HCEC 1CT (cell line): ENCODE measurements at regions not wholly inside any gene's neighbourhood (a gene's known extent, or its start where the extent isn't known, plus 50 kb on each side); places are given as distances from the start of the nearest gene placed in this dataset.
"Not testable (repeated sequence)": the region's sequence is repeated elsewhere in the genome, so short reads cannot be mapped to it uniquely, and the experiment has no call there.

ENCODE experiments used
- DNase-seq: peaks from one replicate; pipeline ENCODE4 v3.0.0-alpha.2; 2017

DNA sequence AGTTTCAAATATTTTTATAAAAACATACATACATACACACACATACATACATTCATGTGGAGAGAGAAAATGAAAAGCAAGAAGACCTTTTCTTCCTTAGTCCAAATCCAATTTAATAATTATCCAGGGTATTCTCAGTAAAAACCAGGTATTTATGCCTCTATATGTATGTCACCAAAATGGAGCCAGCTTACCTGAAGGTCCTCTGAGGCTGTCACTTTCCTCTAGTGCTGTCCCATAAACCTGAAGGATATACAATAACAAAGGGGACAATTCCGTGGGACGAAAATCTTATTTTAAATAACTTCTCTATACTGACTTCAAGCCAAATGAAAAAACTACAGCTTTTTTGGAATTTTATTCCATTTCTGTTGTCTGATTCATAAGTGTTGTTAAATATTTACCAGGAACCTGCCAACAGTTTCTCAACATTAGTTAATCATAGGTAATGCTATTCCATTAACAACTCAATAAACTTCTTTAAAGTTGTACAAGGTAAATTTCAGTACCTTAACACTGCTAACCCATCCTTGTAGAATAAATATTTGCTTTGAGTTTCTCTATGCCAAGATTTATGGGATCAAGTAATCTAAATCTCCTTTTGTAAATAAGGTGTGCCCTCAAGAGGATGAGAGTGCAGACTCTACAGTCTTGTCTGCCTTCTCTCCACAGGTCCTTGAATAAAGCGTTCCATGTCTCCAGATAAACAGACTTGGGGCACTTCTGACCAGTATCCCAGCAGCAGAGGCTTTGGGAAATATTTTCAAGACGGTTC, 260.3 kb downstream of the AHR start:
- peak; percentile 40 for DNase-seq

DNA sequence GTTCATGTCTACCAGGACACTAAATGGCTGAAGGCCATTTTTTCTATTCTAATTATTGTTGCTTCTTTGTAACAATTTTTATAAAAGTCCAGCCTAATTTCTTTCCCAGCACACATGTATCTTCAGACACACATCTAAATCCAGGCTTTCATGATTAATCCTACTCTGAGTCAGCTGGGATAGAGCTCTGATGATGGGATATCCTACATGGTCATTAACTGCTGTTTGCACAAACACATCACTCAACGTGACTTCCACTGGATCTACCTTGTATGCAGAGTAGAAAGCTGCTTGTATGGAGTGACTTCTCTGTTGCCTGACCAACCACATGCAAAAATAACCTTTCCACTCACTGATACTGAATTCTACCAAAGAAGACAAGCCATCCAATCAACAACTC, 260.9 kb downstream of the AHR start:
- DNase-seq: peak; percentile 68

DNA sequence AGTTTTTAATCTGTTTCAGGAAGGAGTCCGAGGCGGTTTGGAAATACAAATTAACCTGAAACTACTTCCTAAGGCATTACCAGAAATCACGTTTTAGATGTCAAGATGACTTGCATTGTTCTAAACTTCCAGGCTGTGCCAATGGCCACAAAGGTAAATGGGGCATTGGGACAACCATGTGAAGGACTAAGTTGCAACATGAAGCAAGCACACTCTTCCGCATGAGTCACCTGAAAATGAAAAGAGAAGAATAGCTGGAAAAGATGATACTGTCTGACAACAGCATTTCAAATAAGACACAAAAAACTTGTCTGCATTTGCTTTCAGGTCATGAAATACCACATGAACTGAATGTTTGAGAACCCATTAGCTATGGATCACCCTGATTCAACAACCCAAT, 262.1 kb downstream of the AHR start:
- no peak for DNase-seq

DNA sequence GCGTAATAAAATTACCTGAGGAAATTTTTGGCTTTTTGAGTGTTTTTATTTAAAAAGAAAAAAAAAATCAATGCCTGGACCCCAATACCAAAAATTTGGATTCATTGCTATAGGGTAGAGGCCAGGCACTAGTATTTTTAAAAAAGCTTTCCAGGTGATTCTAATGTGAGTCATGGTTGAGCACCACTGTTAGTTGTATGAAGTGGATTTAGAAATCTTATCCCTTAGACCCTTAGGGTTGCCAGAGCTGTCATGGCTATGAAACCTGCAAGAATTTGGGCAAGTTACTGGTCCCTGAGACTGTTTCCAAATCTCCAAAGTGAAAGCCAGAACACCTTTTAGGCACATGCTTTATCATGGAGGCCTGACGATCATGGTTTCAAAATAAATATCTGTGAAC, 262.5 kb downstream of the AHR start:
- DNase-seq: no peak

DNA sequence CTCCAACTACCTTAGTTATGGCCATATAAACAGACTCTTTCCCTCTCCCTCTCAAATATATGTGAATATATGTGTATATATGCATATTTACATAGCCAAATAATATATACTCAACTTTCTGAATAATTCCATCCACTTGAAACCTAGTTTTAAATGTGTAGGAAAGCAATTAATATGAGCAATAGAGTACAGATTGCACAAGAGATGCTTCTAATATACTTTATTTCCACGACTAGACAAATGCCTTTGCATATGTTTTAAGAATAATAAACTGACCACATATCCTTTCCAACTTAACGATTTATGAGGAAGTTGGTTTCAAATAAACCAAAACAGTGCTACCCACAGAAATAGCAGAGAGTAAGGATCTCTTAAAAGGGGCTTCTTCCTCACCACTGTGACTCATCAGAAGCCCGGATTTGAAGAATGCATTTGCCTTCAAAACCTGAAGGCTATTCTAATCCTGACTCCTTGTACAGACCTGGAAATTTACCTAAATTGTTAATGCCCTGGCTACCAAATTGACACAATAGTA, 266.3 kb downstream of the AHR start:
- peak; percentile 78 for DNase-seq

DNA sequence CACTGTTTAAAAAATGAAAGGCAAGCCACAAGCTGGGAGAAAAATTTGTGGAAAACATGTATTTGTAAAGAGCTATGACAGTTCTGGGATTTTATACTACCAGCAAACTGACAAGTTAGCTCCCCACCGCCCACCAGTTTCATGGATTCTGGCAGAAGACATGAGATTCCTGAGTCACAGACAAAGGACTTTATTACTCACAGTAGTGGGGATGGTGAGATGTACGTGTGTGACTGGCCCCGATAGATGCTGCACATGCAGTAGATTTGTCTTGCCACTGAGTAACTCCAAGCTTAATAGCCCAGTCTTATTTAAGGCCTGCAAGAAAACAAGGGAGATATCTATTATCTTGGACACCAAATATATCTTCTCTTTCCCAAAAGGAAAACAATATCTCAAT, 281.7 kb downstream of the AHR start:
- peak; percentile 81 for DNase-seq

DNA sequence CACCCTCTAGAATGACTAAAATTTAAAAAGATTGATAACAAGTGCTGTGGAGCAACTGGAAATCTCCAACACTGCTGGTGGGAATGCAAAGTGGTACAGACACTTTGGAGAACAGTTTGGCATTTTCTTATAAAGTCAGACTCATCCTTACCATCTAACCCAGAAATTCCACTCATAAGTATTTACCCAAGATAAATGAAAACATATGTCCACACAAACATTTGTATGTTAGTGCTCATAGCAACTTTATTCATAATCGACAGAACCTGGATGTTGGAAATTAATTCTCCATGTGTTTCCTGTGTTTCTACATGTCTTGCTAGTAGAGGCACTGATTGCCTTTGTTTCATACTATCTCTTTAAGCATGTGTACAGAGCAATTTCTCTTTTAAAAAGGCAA, 282.4 kb downstream of the AHR start:
- DNase-seq: no peak

DNA sequence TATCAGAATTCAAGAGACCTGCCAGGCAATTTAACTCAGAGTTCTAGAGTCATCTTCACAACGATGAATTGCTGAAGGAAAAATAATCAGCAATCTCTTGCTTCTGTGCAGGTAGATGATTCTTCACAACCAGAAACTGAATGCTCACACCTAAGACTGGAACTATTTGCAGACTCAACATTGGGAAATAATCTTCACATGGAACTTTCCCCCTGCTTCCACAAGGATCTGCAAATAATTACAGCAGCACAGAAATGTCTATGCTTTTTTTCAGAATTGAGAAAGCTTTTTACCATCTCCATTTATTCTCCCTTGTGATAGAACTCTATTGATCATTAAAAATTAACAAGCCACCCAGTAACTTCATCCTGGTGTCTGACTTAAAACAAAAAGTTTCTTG, 282.8 kb downstream of the AHR start:
- no peak for DNase-seq

DNA sequence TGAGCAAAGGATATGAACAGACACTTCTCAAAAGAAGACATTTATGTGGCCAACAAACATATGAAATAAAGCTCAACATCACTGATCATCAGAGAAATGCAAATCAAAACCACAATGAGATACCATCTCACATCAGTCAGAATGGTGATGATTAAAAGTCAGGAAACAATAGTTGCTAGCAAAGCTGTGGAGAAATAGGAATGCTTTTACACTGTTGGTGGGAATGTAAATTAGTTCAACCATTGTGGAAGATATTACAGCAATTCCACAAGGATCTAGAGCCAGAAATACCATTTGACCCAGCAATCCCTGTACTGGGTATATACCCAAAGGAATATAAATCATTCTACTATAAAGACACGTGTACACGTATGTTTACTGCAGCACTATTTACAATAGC, 284.2 kb downstream of the AHR start:
- not testable (repeated sequence) for DNase-seq

DNA sequence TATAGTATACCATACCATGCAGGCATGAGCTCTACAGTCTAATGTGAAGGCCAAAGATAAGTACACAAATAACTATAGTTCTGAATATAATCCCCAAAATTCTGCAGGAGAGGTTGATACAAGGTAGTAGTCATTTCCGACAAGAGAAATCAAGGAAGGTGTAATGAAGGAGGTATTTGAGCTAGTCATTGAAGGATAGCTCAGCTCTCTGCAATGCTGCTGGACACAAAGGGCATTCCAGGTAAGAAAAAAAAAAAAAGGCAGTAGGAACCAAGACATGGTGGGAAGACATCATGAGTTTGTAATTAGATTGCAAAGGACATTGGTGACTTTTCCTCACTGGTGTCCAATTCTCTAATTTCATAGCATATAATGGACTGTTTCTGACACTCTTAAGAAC, 285.3 kb downstream of the AHR start:
- DNase-seq: no peak

DNA sequence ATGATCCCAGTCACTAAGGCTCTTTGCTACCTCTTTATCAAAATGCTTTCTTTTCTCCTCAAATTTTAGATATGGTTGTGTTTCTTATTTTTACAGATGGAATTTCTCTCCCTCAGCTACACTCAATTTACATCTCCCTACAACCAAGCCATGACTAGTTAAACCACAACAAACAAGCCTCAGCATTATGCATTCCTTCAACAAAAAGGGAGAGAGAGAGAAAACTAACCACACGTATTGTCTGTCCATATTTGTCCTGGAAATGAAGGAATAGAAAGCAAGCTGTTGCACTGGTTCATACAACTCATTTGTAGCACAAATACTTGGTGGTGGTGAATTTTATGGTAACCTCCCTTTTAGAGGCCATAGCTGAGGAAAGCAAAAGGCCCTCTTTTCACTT, 286.4 kb downstream of the AHR start:
- DNase-seq: peak; percentile 57

DNA sequence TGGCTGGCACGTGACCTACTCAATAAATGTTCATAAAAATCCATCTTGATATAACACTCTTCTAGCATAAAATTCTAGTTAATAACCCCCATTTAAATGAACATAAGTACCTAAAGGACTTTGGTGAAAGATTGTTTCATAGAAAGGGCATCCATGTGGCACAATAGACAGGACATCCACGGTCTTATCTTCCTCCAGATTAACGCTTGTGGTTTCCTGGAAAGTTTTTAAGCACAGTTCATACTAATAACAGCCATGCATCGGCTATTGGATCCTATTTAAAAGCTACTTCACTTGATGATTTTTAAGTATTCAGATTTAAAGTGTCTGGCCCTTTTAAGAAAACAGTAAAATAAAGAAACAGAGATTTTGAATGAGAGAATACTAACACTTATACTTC, 288.3 kb downstream of the AHR start:
- no peak for DNase-seq

DNA sequence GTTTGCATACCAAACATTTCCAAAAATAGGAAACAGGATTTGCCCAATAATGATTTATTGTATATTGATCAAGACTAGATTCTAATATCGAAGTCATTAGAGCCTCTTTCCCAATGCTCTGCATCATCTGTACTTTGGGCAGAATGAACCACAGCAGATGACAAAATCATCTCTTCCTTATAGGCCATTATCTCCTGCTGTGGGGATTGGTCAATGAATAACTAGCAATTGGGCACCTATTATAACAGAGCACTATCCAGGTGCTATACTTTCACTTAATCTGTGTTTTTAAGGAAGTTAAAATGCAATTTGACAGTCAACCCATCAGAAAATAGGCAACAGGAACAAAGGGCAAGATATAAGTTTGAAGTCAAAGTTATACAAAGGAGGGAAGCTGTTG, 290.3 kb downstream of the AHR start:
- no peak for DNase-seq

DNA sequence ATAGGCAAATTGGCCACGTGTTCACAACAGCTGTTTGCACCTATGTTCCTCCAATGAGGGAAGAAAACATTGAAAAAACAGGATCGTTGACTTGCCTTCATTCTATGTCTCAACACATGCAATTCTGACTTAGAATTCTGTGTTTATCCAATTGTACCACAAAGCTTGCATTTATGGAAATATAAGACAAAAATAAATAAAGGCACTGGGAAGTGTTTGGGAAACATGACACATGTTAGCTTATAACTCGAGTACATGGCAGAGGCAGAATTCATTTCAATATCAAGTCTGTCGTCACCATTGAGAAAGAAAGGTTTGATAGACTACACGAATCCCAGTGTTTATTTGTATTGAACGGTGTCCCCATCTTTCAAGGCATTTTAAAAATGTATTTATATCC, 291.2 kb downstream of the AHR start:
- DNase-seq: no peak

DNA sequence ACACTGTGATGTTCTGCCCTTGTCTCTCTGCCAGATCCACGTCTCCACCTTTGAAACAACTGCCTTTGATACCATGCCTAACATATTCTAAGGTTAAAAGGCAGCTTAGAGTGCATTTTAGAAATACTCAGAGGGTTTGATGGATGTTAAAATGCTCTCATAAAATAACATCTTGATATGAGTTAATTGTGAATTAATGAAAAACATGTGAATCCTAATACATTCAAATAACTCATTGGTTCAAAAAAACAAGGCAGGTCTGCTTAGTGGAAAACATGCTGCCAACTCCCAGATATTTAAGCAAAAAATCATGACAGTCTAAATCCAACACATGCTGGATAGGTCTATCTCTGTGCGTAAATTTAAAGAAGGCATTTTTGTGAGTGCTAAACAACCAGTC, 291.8 kb downstream of the AHR start:
- DNase-seq: no peak

DNA sequence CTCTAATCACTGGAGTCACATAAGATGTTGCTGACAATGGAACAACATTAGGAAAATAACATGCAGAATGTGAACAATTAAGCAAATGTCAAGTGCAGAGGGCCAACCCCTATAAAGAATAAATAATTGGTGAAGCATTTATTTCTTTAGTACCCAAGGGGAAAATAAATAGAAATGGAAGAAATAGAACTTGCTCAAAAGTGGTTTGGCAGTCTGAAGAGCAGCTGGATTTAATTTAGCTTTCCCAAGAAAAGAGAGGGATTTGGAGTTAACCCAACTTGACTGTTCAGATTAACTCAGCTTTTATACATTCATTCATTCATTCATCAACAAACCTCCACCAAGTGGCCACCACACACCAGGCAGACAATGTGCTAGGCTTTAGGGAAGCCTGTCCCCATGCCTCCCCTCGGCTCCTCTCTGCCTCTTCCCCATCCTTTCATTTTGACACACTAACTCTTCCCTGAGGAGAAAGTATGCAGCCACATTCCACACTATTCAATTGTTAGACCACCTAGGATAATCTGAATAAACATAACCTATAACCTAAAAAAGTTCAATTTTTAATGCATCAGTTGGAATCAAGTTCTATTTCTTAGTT, 295.5 kb downstream of the AHR start:
- DNase-seq: peak; percentile 10

DNA sequence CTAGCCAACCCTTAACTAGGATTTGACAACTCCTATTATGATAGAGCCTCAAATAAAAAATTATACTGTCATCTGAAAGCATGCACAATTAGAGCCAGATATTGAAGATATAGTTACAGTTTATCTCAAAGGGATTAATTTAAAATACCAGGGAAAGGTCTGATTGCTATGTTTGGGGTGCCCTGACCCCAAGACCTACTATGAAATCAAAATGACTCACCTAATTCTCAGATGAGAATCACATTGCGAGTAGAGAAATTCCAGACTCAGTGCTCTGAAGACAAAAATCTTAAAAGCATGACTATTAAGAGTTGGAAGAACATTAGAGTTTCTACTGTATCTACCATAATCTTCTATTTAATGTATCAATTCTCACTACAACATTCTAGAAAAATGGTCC, 297.1 kb downstream of the AHR start:
- peak; percentile 52 for DNase-seq

DNA sequence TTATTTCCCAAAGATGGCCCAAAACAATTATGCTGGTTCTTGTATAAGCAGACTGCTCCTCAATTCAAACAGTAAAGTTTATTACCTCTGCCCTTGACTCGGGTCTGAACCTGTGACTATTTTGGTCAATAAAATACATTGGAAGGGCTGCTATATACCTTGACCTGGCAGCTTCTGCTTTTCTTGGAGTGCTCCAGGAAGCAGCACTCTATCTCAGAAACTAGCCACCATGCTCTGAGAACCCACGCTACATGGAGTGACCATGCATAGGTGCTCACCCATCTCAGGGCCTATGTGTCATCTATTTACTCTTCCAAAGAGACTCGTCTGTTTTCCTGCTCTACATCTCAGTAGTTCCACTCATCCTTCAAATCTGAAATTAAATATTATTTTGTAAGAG, 299.9 kb downstream of the AHR start:
- no peak for DNase-seq

DNA sequence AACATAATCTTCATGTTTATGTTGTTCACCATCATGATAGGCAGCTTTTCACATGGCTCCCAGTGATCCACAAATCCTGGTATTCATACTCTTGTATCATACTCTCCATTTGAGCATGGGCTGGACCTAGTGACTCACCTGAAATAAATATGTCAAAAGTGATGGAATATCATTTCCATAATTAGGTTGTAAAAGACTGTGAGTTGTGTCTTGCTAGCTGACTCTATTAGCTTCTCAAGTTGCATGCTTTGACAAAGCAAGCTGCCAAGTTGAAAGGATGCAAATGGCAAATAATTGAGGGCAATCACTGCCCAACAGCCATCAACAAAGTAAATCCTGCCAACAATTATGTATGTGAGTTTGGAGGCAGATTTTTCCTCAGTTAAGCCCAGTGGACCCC, 300.4 kb downstream of the AHR start:
- peak; percentile 81 for DNase-seq

DNA sequence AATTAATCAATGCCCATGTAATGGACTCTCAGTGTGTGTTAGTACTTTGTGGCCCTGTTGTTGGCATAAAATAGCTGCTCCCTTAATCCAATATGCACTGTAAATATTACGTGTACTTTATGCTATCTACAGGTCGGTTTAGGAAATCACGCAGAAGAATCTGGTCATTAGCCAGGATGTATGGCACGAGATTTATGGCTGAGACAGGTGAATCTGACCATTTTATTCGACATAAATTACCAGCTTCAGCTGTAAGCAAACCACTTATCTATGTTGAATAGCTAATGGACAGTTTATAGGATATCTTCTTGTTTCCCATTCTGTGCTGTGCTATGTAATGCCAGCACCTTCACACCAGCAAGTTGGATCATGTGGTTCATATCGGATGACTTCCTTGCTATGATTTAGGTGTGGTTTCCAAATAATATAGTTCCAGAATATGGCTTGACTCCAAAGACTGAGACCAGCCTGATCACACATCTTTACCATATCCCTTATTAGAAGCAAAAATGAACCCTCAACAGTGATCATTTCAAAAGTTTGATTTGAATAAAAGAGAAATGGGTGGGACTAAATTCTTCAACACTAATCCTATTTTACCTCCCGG, 301.4 kb downstream of the AHR start:
- DNase-seq: no peak

DNA sequence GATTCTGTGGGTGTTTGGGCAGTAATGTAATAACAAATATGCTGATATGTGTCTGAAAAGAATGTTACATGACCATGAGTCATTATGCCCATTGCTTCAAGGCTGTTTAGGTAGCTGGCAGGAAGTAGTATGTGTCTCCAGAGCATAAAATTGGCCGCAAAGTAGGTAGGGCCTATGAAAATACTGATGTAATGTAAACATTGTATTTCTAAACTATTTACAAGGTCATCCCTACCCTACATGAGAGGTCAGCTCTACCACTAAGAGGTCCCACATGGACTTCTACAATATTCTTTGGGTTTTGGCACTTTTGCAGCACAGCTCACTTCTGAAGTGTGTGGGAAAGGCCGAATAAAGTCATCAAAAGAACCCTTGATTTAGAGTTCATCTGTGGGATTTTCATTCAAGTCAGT, 301.9 kb downstream of the AHR start:
- peak; percentile 99 for DNase-seq

DNA sequence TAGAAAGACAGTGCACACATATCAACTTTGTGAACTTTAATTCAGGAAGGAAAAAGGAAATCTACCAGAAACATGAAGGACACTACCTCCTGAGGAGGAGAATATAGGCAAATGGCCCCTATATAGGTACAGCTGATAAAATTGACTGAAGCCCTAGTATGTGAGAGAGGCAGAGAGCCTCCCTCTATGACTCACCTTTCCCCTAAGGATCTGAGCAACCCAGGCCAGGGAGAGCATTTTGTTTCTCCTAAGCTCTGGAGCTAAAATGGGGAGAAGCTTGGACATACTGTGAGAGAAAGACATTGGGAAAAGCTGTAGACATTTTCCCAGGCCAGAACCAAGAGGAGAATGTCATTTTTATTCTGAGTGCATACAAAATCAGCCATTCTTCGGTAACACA, 303.5 kb downstream of the AHR start:
- DNase-seq: peak; percentile 33

DNA sequence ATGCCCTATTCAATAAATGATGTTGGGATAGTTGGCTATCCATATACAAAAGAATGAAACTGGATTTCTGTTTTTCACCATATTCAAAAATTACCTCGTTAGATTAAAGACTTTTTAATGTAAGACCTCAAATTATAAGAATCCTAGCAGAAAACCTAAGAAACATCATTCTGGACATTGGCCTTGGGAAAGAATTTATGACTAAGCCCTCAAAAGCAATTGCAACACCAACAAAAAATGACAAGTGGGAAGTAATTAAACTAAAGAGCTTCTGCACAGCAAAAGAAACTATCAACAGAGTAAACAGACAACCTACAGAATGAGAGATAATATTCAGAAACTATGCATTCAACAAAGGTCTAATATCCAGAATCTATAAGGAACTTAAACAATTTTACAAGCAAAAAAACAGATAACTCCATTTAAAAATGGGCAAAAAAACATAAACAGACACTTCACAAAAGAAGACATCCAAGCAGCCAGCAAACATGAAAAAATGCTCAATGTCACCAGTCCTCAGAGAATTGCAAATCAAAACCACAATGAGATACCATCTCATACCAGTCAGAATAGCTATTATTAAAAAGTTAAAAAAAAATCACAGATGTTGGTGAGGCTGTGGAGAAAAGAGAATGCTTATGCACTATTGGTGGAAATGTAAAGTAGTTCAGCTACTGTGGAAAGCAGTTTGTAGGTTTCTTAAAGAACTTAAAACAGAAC, 309.8 kb downstream of the AHR start:
- DNase-seq: peak; percentile 68

DNA sequence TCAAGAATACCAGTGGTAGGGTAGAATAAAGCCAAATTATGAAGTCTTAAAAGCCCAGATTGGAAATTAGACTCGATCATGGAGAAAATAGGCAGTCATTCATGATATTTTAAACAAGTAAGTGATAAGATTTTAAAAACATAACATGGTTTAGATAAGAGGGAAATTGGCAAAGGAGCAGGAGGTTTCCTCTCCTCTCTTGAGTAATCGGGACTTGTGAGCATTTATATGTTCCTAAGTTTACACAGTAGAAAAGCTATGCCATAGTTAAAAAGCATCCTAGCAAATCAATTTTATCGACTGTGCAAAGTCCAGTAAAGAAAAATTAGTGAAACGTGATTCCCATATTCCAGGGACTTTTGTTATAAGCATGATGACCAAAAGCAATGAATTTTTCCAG, 313.2 kb downstream of the AHR start:
- no peak for DNase-seq
